Colonic mucosa (tissue), 4 donors: ENCODE measurements at regions not wholly inside any gene's neighbourhood (a gene's known extent, or its start where the extent isn't known, plus 50 kb on each side); places are given as distances from the start of the nearest gene placed in this dataset.

Experiments used
- DNase-seq: peaks from one replicate; pipeline ENCODE4 v3.0.0-alpha.2; 2020
- H3K27ac ChIP-seq: fragments of 200-600 bp; one replicate; pipeline ENCODE4 v1.8.0; 2021
- H3K27me3 ChIP-seq: fragments of 200-600 bp; one replicate; pipeline ENCODE4 v1.8.0; 2021
- H3K36me3 ChIP-seq: fragments of 200-600 bp; one replicate; pipeline ENCODE4 v1.8.0; 2021
- H3K4me1 ChIP-seq: fragments of 200-600 bp; one replicate; pipeline ENCODE4 v1.8.0; 2021; ENCODE audit warnings: mild to moderate bottlenecking
- H3K4me3 ChIP-seq: fragments of 200-600 bp; one replicate; pipeline ENCODE4 v1.8.0; 2021
- H3K9ac ChIP-seq, 2 donors: one replicate each; pipeline ENCODE4 v1.7.0; 2013; ENCODE audit warnings: control low read depth in 2 of 2, low read depth in 2 of 2, low read length in 2 of 2
- H3K9me3 ChIP-seq: fragments of 200-600 bp; one replicate; pipeline ENCODE4 v1.8.0; 2021
- CTCF ChIP-seq: fragments of 200-600 bp; IDR thresholded peaks from one replicate; pipeline ENCODE4 v1.8.0; 2022; ENCODE audit warnings: antibody characterized with exemption, mild to moderate bottlenecking
- intact Hi-C: fragments of 100-400 bp; cut with DNase I; formaldehyde crosslinking; loops from one replicate; pipeline ENCODE4 v1.14.1; 2022
- donor health status: healthy.
- donor health status: DM: no; HTN: no; CAD: no.
- donor health status: DM: no; HTN: no; CAD: no.

DNA sequence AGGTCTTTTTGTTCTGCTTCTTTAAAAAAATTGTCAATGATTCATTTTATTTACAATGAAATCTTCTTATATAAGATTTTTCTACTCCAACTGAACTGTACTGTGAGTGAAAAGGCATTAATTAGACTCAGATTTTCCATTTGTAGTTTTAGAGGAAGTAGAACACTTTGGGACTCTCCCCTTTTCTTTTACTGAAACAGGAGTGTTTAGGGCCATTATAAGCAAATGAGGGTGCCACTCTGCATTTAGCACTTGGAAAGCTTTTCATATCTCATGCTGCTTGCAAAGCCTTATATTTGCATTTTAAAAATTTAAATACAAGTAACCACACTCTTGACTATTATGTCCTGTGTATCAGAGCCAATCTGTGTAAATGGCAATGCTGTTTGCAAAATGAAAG, 584.3 kb downstream of the KLHL13 start:
- no peak for TF ChIP-seq CTCF
- intact Hi-C loops, result no loop called here
- DNase-seq, result no peak

DNA sequence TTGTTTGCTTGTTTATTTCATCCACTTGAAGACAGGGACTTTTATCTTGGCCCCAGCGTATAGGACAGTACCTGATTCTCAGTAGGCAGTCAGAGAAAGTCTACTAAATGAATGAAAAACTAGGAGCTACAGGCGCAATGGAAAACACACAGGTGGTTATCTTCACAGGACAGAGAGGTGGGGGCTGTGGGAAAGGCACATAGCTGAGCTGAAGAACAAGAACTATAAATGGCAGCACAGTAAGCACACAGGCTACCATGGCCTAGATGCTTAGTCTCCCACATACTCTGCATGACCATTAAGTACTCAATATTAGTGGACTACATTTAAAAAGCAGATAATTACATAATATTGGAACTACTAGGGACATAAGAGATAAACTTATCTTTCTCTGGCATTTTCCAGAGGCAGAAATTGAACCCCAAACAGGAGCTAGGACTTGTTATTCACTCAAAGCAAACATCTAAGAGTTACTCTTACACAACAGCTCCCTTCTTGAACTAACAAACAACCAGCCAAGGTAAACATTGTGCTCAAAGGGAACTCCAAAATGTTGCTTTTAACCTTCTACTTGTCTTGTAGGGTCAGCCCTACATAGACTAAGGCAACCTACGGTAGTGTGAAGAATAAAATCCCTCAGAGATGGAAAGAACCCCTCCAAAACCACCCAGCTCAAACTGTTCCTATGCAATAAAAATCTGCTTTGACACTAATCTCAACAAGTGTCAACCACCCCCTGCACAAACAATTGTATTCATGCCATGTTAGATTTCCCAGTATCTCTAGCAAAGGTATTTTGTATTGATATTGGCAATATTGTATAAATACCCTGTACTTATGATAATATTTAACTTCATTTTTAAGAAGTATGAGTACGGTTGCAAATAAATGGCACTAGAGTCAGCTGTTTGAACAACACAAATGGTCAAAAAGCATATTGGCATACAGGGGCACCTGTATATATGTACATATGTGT, 593.6 kb downstream of the KLHL13 start:
- Histone ChIP-seq H3K27ac (no peak overlapping the region), H3K27me3 (no peaks in the 10 kb centered on the region)

More for the DNA sequence above, 584.3 kb downstream of the KLHL13 start:
- Histone ChIP-seq H3K9ac (no peak overlapping the region), H3K9me3 (no peaks in the 10 kb centered on the region), H3K27me3 (no peaks in the 10 kb centered on the region), H3K4me1 (no peaks in the 10 kb centered on the region), H3K4me3 (no peak overlapping the region), H3K27ac (no peak overlapping the region), H3K36me3 (no peaks in the 10 kb centered on the region)

GRCh38 chrX:117517994-117518393, 598.6 kb downstream of the KLHL13 start:
- Histone ChIP-seq H3K36me3 (no peaks in the 10 kb centered on the region), H3K27ac (no peak overlapping the region), H3K27me3 (no peaks in the 10 kb centered on the region), H3K4me1 (no peaks in the 10 kb centered on the region), H3K4me3 (no peak overlapping the region), H3K9ac (no peak overlapping the region), H3K9me3 (no peaks in the 10 kb centered on the region)
- intact Hi-C loops, result no loop called here
- TF ChIP-seq CTCF, result no peak
- DNase-seq, result no peak

More for the DNA sequence above, 593.6 kb downstream of the KLHL13 start:
- no peak for TF ChIP-seq CTCF
- no peaks in the 10 kb centered on the region for H3K9me3 ChIP-seq
- intact Hi-C loops, result no loop called here
- no peaks in the 10 kb centered on the region for H3K4me1 ChIP-seq
- no peak for DNase-seq
- no peak overlapping the region for H3K9ac ChIP-seq
- no peaks in the 10 kb centered on the region for H3K36me3 ChIP-seq
- H3K4me3 ChIP-seq, result no peak overlapping the region

GRCh38 chrX:117511379-117511778, 605.2 kb downstream of the KLHL13 start:
- H3K9ac ChIP-seq, result no peak overlapping the region
- no peaks in the 10 kb centered on the region for H3K36me3 ChIP-seq
- no peaks in the 10 kb centered on the region for H3K9me3 ChIP-seq
- no peak overlapping the region for H3K27ac ChIP-seq
- no peak overlapping the region for H3K4me3 ChIP-seq
- intact Hi-C loops, result no loop called here
- DNase-seq, result no peak
- no peak for TF ChIP-seq CTCF
- no peaks in the 10 kb centered on the region for H3K4me1 ChIP-seq
- no peaks in the 10 kb centered on the region for H3K27me3 ChIP-seq

GRCh38 chrX:117510453-117510852, 606.2 kb downstream of the KLHL13 start:
- H3K36me3 ChIP-seq, result no peaks in the 10 kb centered on the region
- DNase-seq, result no peak
- no peaks in the 10 kb centered on the region for H3K4me1 ChIP-seq
- H3K9ac ChIP-seq, result no peak overlapping the region
- H3K4me3 ChIP-seq, result no peak overlapping the region
- no peak overlapping the region for H3K27ac ChIP-seq
- no peak for TF ChIP-seq CTCF
- H3K27me3 ChIP-seq, result no peaks in the 10 kb centered on the region
- intact Hi-C loops, result no loop called here
- H3K9me3 ChIP-seq, result no peaks in the 10 kb centered on the region
